Right kidney (tissue), 1 donor: ENCODE measurements at regions not wholly inside any gene's neighbourhood (a gene's known extent, or its start where the extent isn't known, plus 50 kb on each side); places are given as distances from the start of the nearest gene placed in this dataset.

Source experiments
- DNase-seq: peaks from one replicate; pipeline ENCODE4 v3.0.0-alpha.2; 2016

DNA sequence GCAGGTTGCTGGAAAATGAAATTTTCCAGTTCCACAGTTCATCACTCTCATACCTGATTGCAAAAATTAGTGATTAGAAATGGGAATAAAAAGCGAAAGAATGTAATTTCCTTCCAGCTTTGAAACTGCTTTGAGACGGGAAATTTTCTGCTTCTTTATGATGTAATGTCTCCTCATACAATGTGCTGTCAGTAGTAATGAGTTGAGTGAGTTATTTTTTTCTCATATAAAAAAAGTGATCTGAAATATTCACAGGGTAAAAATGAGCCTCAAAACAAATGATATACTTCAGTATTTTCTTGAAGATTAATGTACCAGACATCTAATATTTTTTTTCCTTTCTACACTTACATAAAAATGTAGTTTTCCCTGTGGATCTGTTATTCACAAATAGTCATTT, 179.1 kb upstream of the FAT4 start:
- no peak for DNase-seq

DNA sequence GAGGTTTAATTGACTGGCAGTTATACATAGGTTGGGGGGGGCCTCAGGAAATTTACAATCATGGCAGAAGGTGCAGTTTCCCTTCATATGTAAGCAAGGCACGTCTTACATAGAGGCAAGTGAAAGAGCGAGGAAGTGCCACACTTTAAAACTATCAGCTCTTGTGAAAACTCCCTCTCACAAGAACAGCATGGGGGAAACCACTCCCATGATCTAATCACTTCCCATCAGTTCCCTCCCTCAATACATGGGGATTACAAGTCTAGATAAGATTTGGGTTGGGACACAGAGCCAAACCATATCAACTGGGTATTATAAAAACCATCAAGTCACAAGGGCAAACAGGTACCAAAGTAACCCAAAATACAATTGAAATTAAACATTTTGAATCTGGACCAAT, 182.0 kb upstream of the FAT4 start:
- DNase-seq: no peak

DNA sequence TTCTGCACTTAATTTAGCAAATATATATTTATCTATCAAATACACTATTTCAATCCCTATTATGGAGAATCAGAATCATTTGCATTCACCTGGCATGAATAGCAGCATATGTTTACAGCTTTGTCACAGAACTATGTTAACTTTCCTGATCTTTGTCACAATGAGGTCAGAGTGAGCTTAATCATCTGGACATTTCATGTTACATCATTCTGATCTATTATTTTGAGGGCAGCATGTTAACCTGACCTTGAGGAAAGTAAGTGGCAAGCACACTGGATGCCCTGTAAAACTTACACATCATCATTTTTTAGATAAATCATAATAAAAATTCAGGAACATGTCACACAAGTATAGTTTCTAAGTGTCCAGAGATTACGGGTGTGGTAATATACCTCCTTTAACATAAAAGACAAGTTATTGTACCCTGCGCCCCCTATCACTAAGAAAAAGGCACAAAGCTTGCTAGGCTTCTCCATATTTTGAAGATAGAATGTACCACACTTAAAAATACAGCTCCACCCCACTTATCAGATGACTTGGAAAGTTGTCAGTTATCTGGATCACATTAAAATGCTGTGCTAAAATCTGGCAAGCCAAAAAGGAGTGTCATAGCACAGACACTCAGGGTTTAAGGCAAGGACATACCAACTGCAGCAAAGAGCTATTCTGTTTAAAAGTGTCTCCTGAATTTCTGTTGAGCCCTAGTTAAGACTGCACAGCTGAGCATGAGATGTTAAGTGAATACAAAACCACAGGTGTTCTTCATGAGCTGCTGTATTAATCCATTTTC, 182.7 kb upstream of the FAT4 start:
- DNase-seq: no peak

DNA sequence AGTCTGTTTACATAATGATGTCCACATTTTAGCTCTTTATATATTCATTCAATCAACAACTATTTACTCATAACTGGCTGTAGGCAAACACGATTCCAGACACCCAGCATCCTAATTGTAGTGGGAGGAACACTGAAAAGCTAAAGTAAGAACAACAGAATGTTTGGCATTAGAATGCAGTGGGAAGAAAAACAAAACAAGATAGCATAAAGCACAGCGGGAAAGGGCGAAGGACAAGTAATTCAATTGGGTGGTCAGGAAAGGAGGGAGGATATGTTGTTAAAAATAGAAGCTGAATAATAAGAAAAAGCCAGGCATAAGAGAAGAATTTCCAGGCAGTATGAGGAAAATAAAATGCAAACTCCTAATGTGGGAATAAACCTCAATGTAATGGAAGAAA, 189.5 kb upstream of the FAT4 start:
- DNase-seq: no peak

DNA sequence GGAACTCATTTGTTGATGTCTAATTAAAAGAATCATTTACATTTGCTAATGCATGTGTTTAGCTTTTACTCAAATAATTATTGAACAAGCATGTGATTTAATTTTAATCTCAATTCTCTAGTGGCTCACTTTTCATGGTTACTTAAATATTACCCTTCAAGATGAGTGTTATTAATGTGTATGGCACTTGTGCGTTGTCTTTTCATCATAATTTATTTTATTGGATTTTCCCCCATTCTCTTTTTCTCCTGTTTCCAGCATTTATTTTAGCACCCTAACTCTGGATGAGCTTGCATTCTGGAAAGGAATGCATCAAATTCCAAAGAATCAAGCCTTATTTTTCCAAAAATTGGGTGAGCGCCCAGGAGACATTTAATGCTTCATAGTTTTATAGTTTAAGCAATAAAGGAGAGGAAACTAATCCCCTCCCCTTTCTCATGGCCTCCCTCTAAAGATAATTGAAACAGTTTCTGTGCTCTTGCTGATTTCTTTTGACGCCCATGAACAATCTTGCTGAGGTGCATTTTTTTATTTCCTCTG, 191.1 kb upstream of the FAT4 start:
- DNase-seq: no peak

DNA sequence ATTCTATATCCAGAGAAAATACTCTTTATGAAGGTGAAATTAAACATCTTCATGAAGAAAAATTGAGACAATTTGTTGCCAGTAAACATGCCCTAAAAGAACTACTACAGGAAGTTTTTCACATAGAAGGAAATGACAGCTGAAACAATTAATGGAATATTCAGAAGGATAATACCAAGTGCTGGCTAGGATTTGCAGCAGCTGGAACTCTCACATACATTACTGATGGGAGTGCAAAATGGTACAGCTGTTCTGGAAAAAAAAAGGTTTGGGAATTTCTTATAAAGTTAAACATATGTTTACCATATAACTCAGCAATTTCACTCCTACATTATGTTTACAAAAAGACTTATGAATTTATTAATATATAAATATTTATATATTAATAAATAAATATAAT, 193.2 kb upstream of the FAT4 start:
- DNase-seq: no peak

DNA sequence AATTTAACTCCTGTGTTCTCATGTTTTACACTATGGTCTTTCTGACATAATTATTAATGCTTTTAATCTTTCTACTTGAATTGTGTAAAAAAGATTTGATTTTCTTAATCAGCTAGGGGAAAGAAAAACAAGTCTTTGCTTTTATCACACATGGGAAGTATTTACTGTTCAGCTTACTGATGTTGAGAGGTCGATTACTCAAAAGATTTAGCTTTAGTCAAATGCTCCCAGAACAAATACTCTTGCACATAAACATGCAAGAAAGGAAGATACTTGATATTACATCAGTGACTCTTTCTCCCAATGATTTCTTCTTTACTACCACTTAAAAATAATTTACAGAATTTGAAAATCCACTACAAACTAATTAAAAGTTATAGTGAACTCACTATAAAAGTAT, 198.3 kb upstream of the FAT4 start:
- no peak for DNase-seq

DNA sequence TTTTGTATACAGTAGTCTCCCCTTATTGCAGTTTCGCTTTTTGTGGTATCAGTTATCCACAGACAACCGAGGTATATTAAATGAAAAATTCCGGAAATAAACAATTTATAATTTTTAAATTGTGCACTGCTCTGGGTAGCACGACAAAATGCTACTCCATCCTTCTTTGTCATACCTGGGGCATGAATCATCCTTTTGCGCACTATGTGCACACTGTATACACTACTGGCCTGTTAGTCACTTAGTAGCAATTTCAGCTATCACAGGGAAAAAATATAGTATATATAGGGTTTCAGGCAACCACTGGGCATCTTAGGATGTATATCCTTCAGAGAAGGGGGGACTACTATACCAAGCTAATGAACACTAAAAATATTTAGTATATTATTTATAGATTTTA, 198.8 kb upstream of the FAT4 start:
- no peak for DNase-seq

DNA sequence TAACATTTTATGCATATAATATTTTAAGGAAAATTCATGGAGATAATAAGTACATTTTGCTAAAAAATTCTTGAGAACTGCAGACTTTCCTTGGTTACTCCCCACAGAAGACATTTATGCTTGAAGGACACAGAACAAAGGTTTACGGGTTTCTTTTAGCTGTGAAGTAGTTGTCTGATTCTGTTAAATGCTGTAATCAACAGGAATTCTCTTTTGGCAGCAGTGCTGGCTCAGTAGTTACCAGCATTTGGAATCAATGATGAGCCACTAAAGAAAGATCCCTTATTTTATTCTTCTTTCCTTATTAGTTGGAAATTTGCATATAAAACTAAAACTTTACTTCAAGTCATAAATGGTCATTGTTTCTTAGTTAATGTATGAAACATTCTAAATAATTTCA, 199.3 kb upstream of the FAT4 start:
- no peak for DNase-seq

DNA sequence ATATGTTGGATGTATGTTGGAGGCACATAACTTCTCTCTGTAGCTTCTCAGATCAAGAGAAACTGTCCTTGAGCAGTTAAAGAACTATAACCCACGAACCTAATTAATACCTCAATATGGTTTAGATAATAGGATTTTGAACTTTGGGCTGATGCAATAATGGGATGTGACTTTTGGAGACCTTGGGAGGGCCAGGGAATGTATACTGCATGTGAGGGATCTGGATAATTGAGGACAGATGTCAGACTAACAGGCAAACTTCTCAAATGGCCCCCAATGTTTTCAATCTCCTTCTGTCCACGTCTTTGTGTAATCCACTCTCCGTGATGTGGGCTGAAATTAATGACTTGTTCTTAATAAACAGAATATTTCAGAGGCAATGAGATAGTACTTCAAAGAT, 202.2 kb upstream of the FAT4 start:
- DNase-seq: no peak

DNA sequence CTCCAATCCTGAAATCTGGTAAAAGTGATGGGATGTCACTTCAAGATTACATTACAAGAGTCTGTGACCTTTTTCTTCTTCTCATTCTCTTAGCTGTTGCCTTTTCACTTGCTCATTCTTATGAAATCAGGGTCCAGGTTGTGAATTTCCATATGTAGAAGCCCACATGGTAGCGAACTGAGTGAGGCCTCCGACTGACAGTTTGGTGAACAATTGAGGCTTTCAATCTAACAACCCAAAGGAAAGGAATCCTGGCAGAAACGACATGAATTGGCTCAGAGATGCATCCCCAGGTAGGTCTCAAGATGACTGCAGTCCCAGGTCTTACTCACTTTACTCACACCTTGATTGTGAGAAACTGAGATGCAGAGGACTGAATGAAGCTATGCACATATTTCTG, 203.4 kb upstream of the FAT4 start:
- DNase-seq: no peak

DNA sequence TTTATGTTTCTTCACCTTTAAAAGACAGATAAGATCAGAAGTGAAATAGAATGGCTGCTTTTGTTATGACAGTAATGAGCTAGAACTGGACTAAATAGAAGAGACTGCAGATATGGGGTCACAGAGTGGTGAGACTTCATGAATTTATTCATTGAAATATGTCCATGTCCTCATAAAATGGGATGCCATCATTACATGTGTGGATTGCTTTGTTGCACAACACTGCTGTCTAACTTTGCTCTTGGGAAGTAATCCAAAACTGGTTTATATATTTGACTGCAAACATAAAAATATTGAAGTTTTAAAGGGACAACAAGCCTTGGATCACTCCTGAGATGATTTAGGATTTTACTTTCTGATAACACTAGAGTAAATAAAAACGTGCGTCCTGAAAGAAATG, 209.2 kb upstream of the FAT4 start:
- DNase-seq: no peak

DNA sequence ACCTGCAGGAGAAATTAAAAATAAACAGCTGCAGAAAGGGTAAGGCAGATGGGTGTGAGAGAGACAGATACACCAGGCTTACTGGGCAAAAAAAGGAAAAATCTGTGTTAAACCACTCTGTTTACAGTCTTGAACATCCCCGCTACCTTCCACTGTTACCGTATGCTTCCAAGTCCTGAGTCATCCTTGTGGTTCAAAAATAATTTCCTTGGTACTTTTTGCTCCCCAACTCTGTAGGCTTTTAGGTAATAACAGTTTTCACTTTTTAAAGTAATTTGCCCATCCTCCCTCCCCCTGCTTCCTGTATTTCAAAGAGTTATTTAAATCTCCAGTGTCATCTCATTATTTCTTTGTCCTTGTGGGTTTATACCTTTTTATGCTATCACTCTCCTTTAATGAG, 210.1 kb upstream of the FAT4 start:
- DNase-seq: no peak

DNA sequence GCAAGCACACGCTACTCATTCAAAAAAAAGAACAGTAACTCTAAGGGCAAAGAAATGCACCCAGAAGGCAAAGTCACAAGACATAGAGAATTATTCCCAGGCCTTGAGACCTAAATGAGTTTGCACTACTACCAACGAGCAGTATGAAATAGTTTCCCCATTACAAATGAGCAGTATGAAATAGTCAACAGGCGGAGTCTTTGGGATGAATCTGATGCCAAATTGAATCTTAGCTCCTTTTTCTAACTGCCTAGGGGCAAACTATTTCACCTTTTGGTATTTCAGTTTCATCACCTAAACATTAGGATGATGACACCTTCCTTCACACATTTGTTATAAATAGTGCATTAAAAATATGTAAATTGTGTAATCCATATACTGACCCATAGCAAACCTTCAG, 213.0 kb upstream of the FAT4 start:
- DNase-seq: no peak

DNA sequence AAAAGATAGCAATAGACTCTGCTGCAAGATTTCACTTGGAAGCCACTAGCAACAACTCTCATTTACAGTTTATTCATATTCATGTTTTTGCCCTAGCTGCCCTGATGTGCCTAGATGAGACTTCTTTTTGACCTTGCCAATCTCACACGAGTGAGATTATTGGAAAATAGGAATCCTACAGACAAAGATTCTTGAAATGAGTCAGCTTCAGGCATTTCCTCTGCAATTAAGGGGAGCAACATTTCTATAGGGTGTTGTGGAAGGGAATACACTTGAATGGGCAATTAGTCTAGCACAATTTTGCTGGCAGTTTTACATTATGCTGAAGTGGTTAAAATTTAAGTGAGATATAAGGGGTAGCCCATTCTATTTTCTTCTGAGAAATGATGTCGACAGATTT, 217.0 kb upstream of the FAT4 start:
- no peak for DNase-seq

DNA sequence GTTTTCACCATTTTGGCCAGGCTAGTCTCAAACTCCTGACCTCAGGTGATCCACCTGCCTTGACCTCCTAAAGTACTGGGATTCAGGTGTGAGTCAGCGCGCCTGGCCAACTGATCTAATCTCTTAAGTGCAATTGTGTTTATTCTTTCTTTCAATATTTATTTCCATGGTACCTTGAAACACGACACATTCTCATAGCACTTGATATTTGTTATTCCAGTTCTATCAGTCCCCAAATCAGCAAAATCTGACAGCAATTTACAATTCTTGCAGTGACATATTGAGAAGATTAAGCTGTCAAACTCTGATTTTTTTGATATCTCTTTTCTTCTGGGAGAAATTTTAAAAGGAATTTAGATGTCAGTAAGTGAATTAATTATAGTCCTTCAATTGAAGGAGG, 218.1 kb upstream of the FAT4 start:
- no peak for DNase-seq

DNA sequence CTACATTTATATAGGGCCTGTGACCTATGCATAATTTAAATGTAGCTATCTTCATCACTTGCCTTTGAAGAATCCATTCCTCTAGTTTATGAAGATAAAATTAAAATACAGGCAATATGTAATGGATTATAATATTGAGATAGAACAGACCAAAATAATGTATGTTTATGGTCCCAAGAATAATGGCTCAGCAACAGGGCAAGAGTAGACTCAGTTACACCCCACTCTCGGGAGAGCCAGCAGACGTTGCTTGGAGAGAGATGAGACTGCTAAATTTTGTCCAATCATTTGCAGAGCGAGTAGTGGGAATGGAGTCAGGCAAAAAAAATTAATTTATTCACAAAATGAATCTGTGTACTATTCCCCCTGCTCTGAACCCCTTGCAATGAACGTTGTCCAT, 223.2 kb upstream of the FAT4 start:
- DNase-seq: no peak

DNA sequence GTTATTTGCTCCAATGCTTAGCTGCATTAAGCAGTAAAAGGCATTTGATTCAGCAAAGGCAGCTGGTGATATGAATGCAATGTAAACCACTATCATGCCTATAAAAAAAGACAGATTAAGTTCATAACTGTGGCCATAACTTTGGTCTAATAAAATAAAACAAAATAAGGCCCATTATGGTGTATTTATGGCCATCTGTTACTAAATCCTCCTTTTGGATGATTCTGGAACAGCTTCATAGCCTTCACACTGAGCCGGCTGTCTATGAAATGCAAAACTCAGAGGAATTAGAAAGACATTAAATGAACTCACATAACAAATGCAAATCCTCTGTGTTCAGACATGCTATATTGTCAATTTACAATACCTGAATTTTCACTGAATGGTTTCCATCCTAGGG, 223.7 kb upstream of the FAT4 start:
- no peak for DNase-seq

DNA sequence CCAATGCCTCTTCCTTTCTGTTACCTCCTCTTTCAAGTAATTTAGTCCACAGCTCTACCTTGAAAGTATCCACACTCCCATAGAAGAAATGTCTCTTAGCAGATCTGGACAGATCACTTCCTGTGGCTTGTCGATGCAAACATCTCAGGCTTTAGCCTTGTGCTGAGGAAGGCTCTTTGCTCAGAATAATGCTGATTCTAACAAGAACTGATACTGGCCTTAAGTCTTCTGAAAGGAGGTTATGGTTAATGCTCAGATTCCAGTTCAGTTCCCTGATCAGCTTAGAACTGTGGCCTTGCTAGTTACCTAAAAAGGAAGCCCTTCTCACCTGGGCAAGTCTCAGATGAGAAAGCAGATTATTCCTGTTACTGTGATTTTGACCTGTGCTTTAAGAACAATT, 230.1 kb upstream of the FAT4 start:
- no peak for DNase-seq

DNA sequence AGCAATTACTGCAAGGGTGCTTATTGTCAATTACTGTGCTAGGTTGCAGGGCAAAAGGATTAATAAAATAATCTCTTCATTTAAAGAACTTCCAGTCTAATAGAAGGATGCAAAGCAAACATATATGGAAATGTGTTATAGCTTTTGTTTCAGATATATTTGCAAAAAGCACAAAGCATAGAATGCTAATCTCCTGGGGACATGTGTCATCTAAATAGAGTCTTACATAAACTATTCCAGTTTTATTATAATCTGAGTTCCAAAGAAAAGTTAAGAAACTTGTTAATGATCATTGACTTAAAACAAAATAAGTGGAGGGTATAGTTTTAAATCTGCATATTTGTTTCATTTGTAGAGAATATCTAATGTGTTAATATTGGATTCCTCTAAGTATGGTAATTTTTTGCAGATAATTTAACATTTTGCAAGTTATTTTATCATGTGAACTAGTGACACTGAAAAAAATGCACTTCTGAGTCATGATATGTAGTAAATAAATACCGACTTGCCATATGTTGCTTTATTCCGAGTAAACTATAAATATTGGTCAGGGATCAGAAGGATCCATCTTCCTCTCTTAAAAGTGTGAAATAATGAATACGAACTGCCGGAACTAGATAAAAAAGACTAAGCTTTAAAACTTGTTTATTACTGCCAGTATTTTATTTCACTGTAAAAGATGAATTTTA, 231.9 kb upstream of the FAT4 start:
- DNase-seq: no peak

DNA sequence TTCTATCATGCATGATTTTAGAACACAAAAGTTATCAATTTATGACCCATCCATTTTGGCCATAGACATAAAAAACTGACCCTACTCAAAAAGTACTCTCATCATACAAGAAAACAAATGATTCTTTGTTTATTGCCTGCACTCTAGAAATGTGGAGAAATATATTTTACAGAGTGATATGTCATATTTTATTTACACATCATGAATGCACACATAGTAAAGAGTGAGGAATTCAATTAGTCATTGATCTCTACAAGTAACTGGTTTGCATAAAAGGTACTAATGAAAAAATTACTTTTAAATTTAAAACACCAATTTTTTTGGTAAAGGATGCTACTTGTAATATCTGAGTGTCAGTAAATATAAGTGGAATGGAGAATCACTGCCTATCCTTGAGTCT, 242.5 kb upstream of the FAT4 start:
- no peak for DNase-seq

DNA sequence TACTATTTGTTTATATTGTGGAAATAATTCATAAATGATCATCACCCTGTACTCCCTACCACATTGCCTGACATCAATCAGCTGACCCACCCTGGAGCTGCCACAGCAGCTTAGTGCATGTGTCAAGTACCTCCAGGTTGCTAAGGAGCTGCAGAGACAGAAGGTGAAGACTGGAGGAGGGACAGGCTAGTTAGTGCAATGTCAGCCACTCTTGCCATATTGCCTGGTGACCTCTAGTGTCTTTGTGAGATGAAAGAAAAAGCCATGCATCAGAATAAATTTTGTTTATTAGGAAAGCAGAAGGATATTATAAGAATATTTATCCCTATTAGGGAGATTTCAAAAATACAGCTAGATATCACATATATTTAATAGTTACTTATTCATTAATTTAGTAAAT, 243.9 kb upstream of the FAT4 start:
- DNase-seq: no peak

DNA sequence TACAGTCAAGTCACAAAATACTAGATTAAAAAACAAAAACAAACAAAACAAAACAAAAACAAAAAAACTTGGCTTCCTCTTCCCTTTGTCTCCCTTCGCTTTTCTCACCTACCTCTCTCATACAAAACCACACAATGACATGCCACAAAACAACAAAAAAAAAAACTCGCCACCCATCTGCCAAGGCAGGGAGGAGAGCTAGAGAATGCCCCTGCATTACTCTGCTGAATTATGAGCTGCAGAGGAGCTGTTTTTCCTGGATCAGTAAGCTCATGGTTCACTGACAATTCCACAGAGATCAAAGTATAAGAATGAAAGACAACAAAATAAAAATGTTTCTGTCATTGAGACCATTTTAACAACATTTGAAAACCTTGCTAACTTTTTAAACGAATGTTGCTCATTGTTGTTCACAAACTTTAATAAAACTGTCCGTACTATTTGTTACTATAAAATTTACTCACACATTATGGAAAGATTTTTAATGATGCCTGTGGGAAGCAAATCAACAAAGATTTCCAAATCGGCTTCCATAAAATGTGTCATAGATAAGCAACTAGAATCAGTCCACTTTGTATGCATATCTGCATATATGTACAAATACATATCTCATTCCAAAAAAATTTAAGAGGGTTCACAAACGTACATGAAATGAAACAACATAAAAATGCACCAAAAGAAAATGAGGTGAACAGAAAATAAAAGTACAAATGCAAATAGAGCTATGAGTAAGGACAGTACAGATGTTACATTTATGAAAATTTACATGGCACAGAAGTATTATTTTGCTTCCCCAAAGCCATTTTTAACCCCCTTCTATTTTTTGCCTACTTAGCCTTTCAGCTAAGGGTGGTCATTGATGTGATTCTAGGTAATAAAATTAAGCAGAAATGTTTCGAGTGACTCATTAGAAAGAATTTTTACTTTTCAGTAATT, 252.4 kb upstream of the FAT4 start:
- DNase-seq: no peak
